ENCODE measurements at regions not wholly inside any gene's neighbourhood (a gene's known extent, or its start where the extent isn't known, plus 50 kb on each side); places are given as distances from the start of the nearest gene placed in this dataset.

DNA sequence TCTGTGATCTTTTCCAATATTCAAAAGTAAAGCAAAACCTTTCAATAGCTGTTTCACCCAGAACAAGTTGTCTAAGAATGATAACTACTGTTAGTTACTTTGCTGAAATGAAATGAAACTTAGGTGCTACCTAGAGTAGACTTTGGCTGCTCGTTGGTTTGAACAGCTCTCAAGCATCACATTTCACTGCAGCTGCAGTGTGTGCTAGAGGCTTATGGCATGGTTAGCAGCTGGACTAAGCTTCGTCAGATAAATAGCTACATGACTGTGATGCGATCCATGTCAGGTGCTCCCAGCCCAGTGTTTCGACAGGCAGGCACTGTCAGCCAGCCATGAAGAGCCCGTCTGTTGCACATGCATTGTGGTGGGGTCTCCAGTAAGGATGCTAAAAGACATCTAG, 201.1 kb downstream of the TFAP2B start:
- TF ChIP-seq POLR2A (IDR thresholded peaks at IDR 0.05) = no peak
- no peak for TF ChIP-seq CTCF (IDR thresholded peaks at IDR 0.05)
- TF ChIP-seq POLR2AphosphoS5 (IDR thresholded peaks at IDR 0.05) = no peak
- TF ChIP-seq EP300 (IDR thresholded peaks at IDR 0.05) = no peak

Measured in stomach (tissue), 4 donors.